ENCODE measurements at regions not wholly inside any gene's neighbourhood (a gene's known extent, or its start where the extent isn't known, plus 50 kb on each side); places are given as distances from the start of the nearest gene placed in this dataset.

DNA sequence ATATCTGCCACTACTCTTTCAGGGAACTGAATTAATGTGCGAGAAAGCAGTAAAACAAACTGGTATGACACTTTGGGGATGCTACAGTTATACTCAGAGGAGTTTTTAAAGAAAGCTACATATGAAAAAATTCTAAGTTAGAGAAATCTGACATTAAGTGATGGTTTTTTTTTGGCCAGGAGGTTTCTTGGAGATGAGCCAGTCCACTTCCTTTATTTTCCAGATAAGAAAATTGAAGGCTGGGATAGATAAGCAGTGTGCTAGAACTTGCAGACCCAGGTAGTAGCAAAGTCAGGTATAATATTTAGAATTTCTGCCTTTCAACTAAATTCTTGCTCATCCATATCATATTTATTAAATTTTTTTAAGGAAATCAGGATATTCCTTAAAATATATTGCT lies 106.8 kb downstream of the FAT4 start:
- TF ChIP-seq, protein P1, sequence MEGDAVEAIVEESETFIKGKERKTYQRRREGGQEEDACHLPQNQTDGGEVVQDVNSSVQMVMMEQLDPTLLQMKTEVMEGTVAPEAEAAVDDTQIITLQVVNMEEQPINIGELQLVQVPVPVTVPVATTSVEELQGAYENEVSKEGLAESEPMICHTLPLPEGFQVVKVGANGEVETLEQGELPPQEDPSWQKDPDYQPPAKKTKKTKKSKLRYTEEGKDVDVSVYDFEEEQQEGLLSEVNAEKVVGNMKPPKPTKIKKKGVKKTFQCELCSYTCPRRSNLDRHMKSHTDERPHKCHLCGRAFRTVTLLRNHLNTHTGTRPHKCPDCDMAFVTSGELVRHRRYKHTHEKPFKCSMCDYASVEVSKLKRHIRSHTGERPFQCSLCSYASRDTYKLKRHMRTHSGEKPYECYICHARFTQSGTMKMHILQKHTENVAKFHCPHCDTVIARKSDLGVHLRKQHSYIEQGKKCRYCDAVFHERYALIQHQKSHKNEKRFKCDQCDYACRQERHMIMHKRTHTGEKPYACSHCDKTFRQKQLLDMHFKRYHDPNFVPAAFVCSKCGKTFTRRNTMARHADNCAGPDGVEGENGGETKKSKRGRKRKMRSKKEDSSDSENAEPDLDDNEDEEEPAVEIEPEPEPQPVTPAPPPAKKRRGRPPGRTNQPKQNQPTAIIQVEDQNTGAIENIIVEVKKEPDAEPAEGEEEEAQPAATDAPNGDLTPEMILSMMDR (IDR thresholded peaks at IDR 0.05; ENCODE audit: low read depth, low read length) = no peak
- TF ChIP-seq EZH2phosphoT487 (IDR thresholded peaks at IDR 0.05; ENCODE audit: low read depth) = no peak
